Stimulated activated CD4-positive, alpha-beta T cell treated with anti-CD3 and anti-CD28 coated beads, Interleukin-4, amount 100 ng/mL, for 24 hours (primary cell): ENCODE measurements at regions not wholly inside any gene's neighbourhood (a gene's known extent, or its start where the extent isn't known, plus 50 kb on each side); places are given as distances from the start of the nearest gene placed in this dataset.
A peak's percentile ranks its signal among the peaks of the same experiment; 100 is the strongest.

Source experiments
- DNase-seq: peaks from one replicate; pipeline ENCODE4 v3.0.0-alpha.2; 2020

DNA sequence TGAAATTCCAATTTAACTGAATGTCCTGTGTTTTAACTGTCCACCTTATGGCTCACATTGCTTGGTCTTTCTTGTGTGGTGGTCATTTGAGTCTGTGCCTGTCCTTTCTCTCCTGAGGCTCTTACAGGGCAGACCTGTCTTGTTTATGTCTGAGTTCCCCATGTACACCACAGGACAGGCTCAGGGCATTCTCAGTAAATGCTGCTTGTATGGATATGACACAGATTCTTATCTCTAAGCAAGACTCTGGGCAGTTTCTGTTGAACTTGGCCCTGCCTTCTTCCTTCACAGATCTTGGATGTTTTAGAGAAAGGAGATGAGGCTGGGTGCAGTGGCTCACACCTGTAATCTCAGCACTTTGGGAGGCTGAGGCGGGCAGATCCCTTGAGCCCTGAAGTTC lies 159.1 kb upstream of the CSF3R start:
- no peak for DNase-seq

DNA sequence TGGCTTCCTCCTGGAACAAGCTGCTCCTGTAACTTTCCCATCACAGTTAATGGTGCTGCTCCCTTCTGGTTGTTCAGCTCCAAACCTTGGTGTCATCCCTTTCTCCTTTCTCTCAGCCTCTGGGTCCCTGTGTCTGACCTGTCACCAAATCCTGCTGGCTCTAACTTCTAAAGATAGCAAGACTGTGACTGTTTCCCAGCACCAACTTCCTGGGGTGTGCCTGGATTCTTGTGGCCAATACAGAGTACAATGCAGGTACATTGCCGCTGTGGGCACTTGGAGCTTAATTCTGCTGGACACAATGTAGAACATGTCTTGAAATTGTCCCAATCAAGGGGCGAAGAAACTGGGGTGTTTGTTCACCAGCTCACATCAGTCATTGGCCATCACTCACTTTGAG lies 156.7 kb upstream of the CSF3R start:
- no peak for DNase-seq

DNA sequence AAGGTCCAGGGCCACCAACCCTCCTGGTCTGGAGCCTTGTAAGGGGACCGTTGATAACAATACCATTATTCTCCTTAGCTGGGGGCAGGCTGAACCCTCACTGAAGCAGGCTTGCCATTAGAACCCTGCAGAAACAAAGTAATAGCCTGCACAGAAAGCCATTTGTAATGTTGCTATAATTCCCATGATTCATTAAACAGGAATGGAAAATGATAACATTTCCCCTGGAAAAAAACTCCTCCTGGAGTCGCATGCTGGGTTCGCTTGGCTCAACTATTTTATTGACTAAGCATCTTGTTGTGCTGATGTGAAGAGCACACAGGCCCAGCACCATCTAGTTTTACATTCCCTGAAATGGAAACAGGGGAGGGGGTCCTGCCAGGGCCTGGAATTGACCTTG lies 155.6 kb upstream of the CSF3R start:
- no peak for DNase-seq

DNA sequence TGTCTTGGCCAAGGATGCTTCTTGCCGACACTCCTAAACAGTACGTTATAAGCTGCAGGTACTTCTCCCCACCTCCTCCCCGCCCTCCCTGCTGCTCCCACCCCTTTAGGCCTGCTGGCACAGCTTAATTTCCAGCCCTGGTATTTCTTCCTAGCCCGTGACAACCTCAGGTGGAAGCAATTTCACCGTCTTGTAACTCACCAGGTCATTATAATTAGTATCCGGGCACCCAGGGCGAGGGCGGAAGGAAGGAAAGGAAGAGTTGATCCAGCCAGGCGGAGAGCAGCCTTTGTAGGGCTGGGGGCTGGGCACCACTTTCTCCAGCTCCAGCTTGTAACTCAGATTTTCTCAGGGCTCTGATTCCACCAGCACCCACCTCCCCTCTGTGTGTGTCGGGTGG lies 153.5 kb upstream of the CSF3R start:
- no peak for DNase-seq

DNA sequence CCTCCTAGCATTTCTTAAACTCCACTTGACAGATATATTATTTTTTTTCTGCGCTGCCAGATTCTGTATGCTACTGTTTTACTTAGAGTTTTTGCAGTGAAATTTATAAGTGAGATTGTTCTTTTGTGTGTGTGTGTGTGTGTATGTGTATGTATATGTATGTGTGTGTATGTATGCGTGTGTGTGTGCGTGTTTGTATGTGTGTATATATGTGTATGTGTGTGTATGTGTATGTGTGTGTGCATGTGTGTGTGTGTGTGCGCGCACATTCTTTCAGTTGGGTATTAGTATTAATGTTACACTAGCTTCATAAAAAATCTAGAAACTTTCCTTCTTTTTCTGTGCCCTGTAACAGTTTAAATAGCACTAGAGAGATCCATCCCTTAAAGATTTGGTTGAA lies 152.6 kb upstream of the CSF3R start:
- DNase-seq: no peak

DNA sequence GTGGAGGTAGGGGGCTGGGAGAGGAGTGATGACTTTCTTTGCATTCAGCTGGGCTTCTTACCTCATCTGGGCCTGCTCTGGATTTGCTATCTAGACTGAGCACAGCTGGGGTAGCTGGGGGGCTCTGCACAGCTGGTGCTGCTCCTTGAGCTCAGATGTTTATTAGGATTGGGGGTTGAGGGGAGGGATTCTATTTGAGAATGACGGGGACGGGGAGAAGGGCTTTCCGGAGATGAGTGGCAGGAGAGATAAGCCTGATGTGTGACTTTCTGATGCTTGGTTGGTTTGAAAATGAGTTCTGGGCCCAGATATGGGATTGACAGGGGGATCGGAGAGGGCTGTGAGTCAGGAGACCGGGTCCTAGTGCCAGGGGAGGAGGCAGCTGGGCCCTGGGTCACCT lies 146.1 kb upstream of the CSF3R start:
- DNase-seq: no peak

DNA sequence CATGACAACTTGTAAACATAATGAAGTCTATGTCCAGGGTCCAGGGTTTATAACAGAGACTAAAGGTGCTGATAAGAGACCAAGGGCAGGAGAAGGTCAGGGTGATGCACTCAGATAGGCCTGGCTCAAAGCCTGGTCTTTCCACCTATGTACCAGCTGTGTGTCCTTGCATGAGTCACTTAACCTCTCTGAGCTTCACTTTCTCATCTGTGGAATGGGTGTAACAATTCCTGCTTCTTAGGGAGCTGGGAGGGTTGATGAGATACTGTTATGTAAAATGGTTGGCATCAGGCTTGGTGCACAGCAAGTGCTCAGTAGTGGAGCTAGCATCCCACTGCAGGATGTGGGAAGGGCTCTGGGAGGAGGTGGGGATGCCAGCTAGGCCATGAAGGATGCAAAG lies 143.7 kb upstream of the CSF3R start:
- no peak for DNase-seq

DNA sequence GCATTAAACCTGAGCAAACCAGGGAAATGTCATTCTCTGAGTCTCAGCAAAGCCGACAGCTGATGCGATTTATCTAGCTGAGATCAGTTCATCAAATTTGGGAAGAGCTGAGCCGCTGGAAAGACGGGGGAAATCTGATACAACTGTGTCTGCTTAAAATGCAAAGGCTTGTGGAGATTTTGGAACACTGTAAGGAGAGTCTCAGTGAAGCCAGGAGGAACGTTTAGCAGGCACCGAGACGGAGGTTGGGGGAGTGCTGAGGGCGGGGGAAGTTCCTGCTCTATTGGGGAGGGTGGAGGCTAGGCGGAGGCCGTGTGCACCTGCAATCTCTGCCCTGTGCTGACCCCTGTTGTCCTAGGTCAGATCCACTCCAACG lies 143.2 kb upstream of the CSF3R start:
- DNase-seq: no peak

DNA sequence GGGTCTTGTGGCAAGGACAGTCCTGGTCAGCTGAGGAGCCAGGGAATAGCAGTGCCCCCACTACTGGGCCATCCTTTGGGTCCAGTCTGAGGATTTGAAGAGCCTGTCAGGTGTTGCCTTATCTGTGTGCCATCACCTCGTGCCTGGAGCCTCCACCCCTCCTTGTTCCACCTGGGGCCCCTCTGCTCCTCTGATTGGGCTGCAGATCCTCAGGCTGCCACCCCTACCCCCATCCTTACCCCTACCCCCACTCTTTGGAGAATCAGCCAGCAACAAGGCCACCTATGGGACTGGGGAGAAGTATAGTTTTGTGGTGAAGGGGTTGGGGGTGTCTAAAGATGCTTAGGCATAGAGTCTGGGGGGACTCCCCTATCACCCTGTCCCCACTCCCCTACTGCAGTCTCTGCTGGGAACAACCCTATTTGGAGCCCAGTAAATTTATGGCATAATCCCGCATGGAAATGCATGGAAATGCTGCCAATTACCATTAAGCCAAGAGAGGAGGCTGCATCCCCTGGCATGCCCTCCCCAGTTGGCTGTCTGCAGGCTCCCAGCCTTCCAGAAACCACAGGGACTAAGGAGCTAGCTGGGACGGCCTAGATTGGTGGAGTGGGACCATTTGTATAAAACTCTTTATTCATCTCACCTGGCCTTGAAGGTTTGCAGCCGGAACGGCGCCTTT lies 142.7 kb upstream of the CSF3R start:
- DNase-seq: no peak

DNA sequence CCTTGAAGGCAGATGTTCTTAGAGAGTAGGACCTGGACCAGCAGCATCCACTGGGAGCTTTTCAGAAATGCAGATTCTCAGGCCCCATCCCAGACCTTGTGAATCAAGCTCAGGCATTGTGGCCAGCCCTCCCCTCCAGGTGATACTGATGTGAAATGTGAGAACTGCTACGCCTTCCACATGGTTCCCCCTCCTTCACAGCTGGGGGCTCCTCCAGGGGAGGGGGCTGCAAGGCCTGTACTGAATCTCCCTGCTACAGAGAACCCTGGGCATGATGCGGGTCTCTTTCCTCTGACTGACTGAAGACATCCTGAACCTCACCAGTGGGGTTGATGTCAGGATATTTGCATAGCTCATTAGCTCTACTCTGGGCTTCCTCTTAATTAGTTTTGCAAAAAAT lies 141.8 kb upstream of the CSF3R start:
- DNase-seq: no peak

DNA sequence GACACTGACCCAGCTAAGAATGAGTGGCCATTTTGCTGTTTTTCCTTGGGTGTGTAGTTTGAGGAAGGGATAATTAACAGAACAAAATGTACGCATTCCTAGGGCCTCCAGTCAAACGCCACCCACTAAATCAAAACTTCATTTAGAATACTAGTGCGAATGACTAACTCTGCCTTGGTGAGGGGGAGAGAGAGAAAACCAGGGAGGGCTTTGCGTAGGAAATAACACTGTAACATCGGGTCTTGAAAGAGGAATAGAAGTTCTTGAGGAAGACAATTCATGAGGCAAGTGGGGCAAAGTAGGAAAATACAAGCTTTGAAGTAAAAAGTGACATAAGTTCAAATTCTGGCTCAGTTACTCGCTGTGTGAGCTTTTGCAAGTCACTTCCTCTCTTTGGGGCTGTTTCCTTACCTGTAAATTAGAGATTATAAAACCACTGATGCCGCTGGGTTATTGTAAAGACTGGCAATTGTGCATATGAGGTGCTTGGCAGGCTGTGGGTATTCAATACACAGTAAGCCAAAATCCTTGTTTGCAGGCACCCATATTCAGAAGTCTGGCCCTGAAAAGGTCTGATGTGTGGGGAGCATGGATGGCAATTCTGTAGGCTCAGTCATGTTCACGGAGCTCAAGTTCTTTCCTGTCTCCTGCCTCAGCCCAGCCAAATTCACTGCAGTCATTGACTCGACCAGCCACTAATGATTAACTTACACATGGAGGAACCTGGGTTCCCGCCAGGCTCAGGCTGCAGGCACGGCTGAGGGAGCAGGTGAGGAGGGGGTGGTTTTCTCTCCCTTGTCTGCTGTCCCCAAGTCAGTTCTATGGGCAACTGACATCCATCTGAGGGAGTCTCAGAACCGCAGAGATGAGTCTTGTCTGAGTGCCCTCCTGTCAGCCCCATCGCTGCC lies 140.3 kb upstream of the CSF3R start:
- DNase-seq: no peak

DNA sequence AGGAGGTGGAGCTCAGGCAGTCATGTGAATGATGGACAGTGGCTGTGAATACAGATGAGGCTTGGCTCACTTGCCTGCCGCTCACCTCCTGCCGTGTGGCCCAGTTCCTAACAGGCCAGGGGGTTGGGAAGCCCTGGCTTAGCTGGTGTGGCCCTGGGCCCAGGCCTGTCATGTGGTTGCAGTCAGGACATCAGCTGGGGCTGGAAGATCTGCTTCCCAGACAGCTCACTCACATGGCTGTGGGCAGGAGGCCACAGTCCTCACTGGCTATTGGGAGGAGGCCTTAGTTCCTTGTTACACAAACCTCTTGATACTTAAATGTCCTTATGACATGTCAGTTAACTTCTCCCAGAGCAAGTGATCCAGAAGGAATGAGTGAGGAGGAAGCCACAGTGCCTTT lies 138.8 kb upstream of the CSF3R start:
- DNase-seq: no peak

DNA sequence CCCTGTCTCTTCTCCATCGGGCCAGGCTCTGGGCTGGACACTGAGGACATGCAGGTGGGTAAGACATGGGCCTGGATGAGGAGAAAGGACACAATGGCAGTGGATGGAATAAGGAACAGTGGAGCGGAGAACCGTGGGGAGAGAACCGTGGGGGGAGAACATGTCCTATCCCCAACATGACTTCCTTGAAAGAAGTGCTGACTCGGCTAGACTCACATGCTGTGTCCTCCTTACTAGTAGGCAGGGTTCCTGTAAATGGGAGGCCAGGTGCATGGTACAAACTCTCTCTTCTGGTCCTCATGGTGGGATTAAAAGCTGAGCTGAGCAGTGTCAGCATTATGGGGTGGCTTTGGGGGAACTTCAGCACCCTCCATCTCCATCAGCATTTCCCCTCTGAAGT lies 137.4 kb upstream of the CSF3R start:
- DNase-seq: no peak

DNA sequence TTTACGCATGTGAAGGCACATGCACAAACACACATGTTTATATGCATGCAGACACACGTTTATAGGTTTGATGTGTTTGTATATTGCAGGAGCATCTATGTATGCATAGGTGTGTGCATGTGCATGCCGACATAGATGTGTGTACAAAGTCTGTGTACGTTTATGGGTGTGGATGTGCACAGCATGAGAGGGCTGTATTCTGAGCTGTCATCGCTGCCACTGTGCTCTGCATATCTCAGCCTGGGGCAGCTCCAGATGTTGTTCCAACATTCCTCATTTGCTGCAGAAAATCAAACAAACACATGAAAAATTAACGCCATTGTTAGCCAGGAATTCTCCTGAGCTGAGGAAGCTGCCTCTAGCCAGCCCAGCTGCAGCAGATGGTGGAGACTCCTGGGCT lies 132.3 kb upstream of the CSF3R start:
- DNase-seq: no peak

DNA sequence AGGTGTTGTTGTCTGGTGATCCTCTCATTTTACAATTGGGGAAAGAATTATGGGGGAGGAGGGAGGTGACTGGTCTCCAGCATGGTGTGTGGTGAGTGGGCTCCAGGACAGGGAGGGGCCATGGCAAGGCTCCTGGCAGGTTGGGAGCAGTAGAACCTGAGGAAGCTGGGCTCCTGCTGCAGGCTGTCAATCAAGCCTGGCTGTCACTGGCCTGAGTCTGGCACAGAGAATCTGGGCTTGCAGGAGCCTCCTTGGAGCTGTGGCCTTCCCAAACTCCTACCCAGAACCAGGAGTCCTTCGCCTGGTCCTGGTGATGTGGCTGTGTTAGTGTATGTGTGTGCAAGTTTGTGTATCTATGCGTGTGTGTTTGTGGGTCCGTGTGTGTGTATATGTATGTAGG lies 131.9 kb upstream of the CSF3R start:
- DNase-seq: no peak

DNA sequence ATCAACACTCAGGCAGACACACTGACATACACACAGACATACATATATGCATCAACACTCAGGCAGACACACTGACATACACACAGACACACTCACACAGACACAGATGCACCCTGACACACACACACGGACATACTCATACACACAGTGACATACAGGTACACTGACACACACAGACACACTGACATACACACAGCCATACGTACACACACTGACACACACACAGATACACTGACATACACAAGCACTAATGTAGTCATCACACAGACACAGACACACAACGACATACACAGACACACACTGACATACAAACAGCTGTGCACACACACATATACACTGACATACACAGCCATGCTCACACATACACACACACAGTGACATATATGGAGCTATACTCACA lies 131.0 kb upstream of the CSF3R start:
- DNase-seq: no peak

DNA sequence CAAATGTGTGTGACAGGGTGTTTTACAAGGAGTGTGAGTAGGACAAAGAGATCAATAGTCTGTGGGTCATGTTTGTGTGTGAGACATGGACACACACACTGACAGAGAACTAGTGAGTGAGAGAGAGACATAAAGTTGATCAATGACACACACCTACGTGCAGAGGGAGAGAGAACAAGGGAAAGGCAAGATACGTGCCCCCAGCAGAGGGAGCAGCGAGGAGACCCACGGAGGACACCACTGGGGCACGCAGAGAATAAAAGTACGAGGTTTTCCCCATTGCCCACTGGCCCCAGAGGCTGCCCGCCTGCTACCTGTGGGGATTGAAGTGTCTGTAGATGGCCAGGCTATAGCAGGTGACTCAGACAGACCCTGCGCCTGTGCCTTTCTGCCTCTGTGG lies 130.2 kb upstream of the CSF3R start:
- no peak for DNase-seq

DNA sequence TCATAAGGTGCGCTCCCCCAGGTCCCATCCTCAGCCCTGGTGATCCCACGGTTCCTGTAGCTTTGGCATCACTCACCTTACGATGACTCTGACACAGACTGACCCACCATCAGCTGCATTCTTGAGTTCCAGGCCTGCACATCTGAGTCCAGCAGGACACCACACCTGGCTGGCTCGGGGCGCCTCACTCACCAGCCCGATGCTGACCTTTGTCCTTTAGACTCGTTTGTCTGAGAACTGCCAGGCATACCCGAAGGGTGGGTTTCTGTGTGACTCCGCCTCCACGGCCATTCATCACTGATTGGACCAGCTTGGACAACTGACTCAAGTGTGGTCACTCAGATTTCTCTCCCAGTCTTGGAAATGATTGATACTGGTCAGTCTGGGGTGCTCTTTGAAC lies 129.4 kb upstream of the CSF3R start:
- no peak for DNase-seq

DNA sequence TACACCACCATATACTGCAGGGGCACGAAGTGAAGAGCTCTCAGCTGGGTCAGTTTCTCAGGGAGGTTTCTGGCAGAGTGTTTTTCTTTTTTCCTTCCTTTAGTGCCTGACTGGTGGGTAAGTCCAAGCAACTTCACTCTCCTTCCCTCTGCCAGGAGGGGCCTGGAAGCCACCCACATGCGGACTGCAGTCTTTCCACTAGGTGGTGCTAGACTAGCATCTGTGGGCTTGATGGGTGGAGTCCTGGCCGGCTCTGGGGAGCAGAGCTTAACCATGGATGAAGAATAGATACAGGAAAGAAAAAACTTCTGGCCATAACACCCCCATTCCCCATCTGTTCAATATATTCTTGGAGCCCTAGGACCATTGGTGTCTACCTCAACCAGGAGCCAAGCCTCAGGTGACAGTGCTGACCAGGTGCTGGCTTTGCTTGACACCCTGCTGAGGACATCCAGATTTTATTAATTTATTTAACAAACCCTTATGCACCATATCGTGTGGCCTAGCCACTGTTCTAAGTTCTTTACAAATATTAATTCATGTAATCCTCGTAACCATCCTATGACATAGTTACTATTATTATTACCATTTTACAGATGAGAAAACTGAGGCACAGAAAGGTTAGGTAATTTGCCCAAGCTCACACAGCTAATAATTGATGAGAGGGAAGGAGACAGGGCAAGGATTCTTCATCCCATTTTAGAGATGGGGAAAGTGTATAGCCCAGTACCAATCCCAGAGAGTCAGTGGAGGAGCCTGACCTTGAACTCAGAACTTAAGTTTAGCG lies 126.7 kb upstream of the CSF3R start:
- peak; percentile 39 for DNase-seq

DNA sequence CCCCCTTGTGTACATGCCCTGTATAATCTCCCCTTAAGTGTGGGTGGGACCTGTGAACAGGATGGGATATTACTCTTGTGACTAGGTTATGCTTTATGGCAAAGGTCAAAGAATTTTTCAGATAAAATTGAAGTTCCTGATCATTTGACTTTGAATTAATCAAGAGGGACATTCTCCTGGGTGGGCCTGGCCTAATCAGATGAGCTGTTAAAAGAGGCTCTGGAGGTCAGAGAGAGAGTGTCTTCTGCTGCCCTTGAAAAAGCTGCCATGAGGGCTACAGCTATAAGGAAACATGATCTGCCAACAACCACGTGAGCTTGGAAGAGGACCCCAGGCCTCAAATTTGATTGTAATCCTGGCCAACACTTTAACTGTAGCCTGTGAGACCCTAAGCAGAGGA lies 125.6 kb upstream of the CSF3R start:
- no peak for DNase-seq

DNA sequence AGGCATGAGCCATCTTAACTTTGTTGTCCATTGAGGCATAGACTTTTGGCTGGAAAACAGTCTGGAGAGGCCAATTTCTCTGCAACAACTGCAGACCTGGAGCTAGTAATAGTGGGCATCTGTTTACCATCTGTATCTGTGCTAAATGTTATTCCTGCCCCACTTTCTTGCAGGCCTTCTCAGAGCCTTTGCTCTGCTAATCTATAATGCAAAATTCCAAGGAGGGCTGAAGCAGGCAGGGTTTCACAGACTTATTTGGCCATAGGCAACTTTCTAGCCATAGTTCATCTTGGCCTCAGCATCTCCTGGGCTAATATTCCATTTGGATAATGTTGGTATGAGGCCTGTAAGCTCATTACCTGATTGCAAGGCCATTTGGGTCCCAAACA lies 124.5 kb upstream of the CSF3R start:
- DNase-seq: no peak

DNA sequence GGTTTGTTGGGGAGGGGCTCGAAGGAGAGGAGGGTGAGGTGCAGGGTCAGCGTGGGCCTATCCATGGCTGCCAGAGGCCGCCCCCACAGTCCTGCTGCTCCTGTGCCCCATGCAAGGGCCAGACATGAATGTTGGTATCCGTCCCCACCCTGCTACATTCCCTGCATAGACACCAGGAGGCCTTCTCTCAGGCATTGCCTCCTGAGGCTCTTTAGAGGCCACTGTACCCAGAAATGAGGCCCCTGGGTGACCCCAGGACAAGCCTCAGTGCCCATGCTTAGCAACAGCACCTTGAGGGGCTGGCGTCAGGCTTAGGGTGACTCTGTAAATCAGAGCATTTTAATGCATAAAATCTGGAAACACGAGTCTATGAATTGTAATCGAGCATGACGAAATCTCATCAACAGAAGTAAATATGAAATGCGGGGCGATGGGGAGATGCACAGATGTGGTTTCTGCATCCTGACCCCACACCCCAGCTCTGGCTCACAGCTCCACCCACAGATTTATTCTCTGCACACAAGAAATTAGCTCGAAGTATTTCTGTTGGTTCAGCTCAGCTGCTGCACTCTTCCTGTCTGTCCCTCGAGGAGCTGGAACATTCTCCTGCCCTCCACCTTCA lies 124.0 kb upstream of the CSF3R start:
- DNase-seq: no peak

DNA sequence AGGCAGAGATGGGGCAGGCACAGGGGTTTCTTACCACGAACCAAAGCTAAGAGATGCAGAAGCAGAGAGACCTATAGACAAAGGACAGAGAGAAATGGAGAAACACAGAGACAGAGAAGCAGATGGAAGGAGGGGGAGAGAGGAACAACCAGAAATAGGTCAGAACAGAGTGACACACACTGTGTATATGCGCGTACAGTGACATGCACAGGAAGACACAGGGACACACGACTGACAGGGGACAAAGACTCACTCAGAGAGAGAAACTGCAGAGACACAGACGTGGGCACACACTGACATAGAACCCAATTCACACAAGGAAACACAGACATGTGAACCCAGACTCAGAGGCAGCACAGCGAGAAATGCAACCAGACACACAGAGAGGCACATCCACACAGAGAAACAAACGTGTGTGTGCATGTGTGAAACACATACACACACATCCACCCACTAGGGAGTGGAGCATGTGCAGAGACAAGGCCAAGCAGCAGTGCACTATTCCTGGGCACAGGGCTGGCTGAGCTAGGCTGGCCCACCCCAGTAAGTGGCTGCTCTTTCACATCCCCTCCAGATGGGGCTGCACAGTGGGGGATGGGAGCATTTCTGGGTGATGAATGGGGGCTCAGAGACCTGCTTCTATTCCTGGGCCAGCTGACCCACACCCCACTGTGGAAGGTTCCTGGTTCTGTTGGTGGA lies 123.4 kb upstream of the CSF3R start:
- no peak for DNase-seq
